HG03060 (cell line): ENCODE measurements at regions not wholly inside any gene's neighbourhood (a gene's known extent, or its start where the extent isn't known, plus 50 kb on each side); places are given as distances from the start of the nearest gene placed in this dataset.

ENCODE experiments used
- ATAC-seq: cut with Tn5 transposase; IDR thresholded peaks from one replicate; pipeline ENCODE4 v1.9.1; 2021; ENCODE audit warnings: low read depth, moderate number of reproducible peaks; ENCODE audit not compliant: unreplicated experiment

DNA sequence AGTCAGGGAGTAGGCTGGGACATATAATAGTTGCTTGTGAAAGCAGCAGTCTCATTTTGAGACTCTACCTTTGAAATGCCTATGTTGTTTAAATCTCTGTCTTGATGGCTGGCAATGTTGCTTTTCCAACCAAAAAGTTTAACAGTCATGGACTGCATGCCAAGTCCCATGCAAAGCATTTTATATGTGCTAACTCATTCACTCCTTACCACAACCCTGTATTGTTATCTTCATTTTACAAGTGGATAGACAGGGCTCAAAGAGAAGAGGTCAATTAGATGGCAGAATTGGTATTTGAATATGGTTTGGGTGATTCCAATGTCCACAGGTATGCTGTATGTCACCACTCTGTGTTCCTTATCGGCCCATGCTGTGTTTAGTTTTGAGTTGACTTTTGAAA lies 331.4 kb upstream of the USP24 start:
- no peak for ATAC-seq

DNA sequence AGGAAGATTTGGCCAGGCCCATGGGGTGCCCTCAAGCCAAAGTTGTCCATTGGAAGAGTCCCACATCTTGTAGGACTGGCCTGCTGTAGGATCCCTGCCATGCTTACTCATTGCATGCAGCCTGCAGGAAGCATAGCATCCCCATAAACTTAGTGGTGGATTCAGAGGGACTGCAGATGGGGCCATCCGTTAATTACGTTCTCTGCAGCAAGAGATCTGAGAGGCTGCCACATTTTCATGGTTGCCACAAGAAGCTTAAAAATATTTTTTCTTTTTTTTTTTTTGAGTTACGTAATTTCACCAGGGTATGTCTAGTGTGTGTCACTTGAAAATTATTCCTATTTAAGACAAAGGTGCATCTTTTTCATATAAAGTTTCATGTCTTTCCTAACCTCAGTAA lies 329.7 kb upstream of the USP24 start:
- no peak for ATAC-seq

DNA sequence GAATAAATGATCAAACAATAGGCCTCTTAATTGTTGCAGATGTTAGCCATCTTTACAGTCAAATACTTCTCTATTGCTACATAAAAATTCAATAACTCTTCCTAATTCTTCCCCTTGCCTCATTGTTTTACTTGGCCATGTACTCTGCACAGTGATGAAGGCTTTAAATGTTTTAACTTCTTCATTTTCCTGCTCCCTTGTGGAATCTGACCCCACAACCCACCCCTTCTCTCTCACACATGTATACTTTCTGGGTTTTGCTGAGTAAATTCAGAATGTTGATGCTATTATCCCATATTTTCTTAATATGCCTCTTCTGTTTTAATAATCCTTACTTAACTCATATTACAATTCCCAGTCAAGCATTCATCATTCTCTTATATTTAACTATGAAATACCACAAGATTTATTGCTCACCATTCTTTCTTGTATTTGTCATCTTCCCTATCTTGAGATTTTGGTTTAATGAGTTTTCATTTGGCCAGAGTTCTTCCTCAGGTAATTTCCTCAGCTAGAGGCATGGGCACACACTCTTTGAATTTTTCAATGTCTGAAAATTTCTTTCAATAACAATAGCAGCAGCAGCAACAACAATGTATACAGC lies 327.8 kb upstream of the USP24 start:
- no peak for ATAC-seq

DNA sequence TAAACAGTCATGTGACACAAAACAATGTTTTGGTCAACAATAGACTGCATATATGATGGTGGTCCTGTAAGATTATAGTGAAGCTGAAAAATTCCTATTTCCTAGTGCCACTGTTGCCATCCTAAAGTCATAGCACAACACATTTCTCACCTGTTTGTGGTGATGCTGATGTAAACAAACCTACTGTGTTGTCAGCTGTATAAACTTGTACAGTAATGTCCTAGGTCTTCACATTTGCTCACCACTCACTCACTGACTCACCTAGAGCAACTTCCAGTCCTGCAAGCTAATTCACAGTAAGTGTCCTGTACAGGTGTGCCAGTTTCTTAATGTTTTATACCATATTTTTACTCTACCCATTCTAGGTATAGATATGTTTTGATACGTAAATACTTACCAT lies 326.1 kb upstream of the USP24 start:
- ATAC-seq, result no peak

DNA sequence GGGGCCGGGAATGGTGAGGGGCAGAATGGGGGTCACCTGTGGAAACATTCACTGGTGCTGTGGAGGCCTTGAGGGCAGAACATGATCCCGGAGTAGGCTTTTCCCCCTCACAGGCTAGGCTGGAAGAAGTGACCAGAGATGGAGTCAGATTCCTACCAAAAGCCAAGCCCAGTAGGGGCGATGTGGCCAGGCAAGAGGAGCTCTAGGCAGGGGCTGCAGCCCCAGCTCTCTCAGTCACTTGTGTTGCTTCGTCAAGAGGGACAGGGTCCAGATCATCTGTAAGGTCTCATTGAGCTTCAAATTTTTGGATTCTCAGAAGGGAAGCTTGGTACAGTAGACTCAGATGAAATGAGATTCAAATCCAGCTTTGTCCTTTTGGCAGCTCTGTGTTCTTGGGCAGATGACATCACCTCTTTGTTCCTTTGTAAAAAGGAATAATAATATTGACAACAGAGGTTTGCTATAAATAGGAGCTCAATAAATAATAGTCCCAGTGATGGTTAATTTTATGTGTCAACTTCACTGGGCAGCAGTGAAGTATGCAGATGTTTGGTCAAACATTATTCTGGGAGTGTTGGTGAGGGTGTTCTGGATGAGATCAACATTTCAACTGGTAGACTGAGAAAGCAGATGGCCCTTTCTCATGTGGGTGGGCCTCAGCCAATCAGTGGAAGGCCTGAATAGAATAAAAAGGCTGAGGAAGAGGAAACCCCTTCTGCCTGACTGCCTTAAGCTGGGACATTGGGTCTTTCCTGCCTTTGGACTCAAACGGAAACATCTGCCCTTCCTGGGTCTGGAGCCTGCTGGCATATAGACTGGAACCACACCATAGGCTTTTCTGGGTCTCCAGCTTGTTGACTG lies 324.7 kb upstream of the USP24 start:
- ATAC-seq, result no peak

DNA sequence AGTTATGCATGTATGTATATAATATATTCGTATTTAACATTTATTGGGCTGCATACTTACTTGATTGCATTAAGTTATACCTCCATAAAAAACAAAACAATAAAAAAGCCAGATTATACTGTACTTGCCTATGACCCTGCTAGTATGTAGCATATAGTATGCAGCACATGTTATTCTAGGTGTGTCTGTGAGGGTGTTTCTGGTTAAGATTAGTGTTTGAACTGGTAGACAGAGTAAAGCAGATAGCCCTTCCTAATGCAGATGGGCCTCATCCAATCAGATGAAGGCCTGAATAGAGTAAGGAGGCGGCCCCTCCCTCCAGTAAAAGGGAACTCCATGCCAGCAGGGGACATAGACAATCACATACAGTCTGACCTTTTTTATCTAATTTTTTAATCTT lies 323.3 kb upstream of the USP24 start:
- ATAC-seq, result no peak

DNA sequence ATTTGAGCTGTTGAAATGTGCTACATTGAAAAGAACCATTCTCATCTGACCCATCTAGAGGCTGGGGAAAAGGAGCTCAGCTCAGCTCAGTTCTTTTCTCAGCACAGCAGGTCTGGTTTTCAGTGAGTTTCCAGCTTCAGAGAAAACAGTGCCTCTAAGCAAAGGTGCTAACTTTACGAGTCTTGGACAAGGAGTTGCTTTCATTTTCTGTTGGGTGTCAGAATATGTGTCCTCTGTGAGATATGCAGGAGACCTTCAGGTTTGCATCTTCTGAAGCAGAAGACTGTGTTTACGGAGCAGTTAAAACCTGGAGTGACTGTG lies 321.3 kb upstream of the USP24 start:
- ATAC-seq, result no peak

DNA sequence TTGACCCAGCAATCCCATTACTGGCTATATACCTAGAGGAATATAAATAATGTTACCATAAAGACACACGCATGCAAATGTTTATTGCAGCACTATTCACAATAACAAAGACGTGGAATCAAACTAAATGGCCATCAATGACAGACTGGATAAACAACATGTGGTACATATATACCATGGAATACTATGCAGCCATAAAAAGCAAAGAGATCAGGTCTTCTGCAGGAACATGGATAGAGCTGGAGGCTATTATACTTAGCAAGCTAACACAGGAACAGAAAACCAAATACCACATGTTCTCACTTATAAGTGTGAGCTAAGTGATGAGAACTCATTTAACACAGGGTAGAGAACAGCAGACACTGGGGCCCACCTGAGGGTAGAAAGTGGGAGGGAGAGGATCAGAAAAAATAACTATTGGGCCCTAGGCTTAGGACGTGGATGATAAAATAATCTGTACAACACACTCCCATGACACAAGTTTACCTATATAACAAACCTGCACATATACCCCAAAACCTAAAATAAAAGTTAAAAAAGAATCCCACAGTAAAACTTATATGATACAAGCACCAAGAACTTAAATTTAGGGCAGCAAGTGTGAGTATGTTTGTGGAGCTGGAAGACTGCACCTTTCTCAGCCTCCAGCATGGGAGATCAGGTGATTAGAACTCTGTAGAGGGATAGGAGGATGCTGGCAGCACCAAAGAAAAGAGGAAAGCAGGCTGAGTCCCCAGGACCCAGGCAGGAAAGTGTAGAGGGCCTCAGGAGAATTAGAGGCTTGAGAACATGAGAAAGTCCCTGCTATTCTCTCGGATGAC lies 320.8 kb upstream of the USP24 start:
- ATAC-seq, result no peak

DNA sequence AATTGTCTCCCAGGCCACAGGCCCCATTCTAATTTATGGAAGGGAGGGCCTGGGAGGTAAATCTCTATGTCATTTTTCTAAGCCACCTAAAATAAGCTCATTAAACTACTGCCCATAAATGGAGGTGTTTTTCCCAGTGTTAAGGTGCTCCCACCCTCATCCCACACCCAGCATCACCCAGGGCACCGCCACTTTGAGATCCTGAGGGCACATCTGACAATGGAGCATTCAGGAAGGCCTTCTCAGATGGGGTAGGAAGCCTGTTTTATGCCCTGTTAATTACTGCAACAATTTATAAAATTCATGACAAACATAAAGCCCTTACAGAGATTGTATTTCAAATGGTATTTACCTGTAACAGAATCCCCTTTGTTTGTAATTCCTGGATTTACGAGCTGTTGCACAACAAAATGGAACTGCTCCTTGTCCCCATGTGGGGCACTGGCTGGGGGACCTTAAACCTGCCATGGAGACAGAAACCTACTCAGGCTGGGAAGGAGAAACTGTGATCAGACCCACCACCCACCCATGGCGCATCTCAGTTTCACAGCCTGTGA lies 319.5 kb upstream of the USP24 start:
- ATAC-seq, result no peak

DNA sequence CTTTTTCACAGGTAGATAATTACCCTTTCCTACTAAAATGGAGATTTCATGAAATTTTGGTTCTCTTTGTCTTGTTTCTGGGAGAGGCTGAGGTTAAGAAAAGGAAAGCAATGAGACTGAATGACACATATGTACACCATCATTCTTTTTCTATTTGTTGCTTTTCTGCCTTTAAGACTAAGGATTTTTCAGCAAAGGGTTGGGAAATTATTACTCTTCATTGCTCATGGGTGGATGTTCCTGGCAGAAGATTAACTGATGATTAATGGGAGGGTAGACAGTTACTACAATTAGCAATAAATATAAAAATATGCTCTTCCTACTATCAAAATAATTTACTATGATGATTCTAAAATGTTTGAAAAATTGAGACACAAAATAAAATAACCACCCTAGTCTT lies 316.5 kb upstream of the USP24 start:
- ATAC-seq, result no peak

DNA sequence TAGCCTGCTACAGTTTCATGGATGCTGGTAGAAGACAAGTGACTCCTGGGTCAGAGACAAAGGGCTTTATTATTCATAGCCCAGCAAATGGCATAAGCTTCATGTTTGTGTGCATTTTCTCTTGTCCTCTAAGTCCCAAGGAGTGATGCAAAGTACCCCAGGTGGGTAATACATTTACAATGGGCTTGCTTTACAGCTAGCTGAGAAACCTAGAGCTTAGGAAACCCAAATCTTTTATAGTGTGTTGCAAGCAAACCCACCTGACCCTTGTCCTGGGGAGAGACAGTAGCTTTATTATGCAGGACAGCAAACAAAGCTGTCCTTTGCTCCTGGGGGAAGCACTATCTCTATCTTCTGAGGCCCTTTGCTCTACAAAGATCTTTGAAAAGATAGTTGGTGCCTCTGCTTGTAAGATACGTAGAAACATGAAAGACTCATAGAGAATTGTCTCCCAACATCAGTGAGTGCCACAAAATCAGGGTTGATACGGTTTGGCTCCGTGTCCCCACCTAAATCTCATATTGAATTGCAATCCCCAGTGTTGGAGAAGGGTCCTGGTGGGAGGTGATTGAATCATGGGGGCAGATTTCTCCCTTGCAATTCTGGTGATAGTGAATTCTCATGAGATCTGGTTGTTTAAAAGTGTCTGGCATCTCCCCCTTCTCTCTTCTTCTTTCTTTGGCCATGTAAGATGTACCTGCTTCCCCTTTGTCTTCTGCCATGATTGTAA lies 315.8 kb upstream of the USP24 start:
- no peak for ATAC-seq

DNA sequence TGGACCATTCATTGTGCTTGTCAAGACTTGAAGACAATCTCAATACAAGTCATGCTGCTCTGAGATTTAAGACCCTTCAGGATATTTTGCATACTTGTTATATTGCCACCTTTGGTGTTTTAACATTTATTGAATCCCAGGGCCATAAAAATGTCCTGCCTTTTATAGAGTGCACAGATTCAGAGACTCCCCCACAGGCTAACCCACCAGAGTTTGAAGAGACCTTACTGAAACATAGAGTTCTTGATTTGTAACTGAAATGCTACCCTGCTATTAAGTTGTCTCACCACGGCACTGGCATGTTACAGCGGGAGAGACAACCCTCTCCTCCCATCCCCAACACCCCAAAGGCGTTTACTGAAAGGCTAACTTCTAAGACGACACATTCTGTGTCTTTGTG lies 313.9 kb upstream of the USP24 start:
- ATAC-seq, result no peak

DNA sequence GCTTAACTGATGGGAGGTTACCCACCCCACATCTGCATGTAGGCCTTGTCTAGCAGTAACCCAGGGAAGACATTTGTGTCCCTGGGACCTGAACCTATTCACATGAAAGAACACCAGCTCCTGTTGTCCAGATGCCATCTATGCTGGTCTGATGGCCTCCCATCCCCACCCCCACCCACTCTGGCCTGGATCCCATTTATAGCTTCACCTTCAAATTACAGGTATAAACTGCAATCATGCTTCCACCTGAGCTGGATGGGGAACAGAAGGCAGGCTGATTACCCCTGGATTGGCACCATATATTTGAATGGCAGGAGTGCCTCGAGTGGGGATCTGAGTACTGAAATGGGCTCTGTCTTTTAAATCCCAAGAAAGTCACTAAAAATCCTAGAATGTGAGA lies 312.7 kb upstream of the USP24 start:
- no peak for ATAC-seq

DNA sequence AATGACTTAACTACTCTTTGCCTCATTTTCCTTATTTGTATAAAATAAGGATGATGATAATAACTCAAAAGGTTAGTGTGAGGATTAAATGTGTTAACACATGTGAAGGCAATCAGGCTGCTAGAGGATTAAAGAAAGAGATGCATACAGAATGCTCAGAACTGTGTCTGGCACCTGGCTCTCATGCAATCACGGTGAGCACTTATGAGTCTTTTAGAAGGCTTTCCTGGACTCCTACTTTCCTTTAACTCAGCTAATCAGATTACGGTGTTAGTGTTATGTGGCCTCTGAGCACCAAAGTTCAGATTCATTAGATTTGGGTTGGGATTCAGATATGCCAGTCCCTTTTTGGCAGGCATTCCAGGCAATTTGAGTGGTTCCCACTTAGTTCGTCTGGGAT lies 311.6 kb upstream of the USP24 start:
- no peak for ATAC-seq

DNA sequence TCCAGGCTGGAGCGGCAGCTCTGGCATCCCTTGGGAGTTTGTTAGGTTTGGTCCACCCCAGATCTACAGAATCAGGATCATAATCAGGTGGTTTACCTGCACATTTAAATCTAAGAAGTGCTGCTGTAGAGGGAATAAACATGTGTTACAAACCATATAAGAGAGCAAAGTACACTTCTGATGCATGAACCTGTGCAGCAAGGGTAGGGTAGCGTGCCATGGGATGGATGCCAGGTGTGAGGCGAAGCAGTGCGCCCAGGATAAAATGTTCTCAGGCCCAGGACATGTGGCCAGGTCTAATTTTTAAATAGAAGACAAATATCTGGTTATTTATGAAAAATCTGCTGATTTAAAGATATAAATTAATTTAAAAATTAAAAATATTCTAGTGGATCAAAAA lies 308.8 kb upstream of the USP24 start:
- ATAC-seq, result no peak

DNA sequence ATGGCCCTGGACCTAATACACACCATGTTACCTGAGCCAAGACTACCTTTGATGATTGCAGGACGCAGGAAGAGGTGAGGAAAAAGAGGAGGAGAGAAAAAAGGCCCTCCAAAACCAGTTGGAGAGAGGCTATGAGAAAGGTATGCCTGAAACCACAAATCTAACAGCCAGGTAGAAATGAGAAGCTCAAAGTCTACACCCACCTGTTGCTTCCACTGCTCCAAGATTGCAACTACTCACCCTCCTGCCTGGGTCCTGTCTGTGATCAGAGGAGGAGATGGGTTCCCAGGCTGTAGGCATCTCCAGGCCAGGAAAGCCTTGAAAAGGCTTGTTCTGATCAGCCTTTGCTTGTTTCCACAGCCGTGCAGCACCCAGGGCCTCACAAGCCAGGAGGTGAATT lies 307.8 kb upstream of the USP24 start:
- ATAC-seq, result no peak

DNA sequence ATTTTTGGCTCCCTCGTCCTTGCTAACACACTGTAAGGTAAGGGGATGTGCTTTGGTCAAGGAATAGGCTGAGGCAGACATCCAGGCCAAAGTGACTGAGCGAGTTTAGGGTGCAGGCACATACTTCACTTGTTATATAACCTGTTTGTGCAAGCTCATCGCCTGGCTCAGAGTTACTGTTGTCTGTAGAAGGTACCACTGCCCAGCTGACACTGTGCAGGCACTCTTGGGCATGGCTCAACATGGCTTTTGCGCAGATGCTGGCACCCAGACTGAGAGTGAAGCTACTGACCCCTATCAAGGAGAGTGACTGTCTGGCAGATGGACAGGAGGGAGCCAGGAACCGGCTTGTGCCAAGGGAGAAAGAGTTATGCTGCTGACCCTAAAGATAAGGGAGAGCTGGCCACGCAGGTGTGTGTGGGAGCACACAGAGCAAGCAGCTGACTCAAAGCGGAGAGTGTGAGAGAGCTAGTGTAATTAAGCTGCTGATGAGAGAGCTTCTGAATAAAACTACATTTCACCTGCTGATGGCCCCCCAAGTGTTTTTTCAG lies 307.3 kb upstream of the USP24 start:
- no peak for ATAC-seq

DNA sequence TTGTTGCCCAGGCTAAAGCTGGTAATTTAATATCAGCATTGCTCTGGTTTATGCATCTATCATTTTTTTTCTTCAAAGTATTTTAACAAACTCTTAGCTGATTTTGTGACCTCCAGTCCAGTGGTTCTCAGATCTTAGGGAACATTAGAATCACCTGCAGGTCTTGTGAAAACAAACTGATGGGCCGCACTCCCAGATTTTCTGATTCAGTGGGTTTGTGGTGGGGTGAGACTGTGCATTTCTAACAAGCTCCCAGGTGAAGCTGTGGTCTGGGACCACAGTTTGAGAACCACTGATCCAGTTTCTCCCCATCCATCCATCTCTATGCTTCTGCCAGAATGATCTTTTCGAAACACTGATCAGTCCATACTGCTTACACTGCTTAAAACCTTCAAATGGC lies 305.7 kb upstream of the USP24 start:
- ATAC-seq, result no peak

DNA sequence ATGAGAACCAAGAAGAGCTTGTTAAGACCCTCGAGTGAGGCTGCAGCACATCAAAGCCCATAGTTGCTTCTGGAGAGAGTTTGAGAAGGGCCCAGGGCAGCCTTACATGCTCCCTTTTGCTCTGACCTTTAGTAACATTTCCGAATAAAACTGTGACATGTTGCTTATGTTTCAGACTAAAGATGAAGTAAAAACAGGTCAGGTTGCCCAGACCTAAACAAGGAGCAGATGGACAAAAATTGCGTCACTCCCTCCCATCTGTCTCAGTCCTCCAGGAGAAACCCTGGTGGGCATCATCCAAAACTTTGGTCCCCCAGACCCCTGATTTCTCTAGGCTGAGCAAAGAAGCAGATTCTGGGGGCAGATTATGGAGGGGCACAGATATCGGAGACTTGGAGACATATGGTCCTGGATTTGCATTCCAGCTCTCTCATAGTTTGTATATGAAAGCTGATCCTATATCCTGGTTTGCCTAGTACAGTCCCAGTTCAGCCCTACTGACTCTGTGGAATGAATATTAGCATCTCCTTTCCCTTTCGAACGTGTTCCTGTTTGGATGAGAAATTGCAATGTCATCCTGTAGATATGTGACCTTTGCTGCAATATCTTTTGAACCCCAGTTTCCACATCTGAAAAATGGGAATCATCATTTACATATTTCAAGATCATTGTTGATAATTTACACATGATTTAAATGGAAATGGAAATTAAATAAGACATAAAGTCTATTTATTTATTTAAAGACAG lies 304.9 kb upstream of the USP24 start:
- ATAC-seq, result no peak

DNA sequence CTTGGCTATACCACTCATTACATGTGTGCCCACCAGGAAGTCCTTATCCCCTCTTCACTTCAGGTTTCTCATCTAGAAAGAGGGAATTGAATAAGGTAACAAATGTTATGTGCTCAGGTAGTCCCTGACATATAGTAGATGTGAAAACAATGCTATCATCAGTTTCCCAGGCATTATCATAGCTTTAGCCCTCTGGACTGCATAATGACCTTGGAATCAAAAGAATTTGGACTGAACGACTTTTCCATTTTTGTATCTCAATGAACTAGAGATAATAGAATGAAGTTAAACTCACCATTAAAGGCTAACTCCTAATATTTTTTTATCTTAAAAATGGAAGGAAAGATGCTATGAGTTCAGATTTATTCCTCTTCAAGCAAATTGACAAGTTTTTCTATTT lies 304.1 kb upstream of the USP24 start:
- no peak for ATAC-seq
